Head of caudate nucleus (tissue), 42 donors: ENCODE measurements at regions not wholly inside any gene's neighbourhood (a gene's known extent, or its start where the extent isn't known, plus 50 kb on each side); places are given as distances from the start of the nearest gene placed in this dataset.
"Not testable (repeated sequence)": the region's sequence is repeated elsewhere in the genome, so short reads cannot be mapped to it uniquely, and the experiment has no call there.

Experiments
- DNase-seq, 42 donors: peaks; one replicate each; pipeline versions ENCODE4 v3.0.0 to v3.0.0-alpha.2; 2020 to 2021; ENCODE audit warnings: mixed read lengths in 7 of 42
- intact Hi-C: fragments of 100-400 bp; cut with DNase I; formaldehyde crosslinking; loops from one replicate; pipeline ENCODE4 v1.15.0; 2022

- intact Hi-C loops, DNase-seq: not testable (repeated sequence)
These were observed 106.0 kb upstream of the PABPC3 start for GRCh38 chr13:24989959-24990358.

- intact Hi-C loops, DNase-seq: not testable (repeated sequence)
These were observed 103.0 kb upstream of the PABPC3 start for GRCh38 chr13:24992946-24993345.

- DNase-seq, result peak in 38 of 42 donors; percentile 27 to 86 (median 68)
- intact Hi-C loops, result no loop called here
These were observed 100.6 kb upstream of the PABPC3 start for GRCh38 chr13:24995225-24995804.

GRCh38 chr13:24997367-24997967, 98.5 kb upstream of the PABPC3 start:
- peak in 14 of 42 donors; percentile 23 to 82 (median 50) for DNase-seq
- intact Hi-C loops, result no loop called here

GRCh38 chr13:24998433-24998832, 97.5 kb upstream of the PABPC3 start:
- DNase-seq, result no peak
- intact Hi-C loops, result no loop called here

GRCh38 chr13:25001476-25002206, 94.3 kb upstream of the PABPC3 start:
- intact Hi-C loops, result no loop called here
- no peak for DNase-seq

GRCh38 chr13:25002311-25002710, 93.6 kb upstream of the PABPC3 start:
- DNase-seq, intact Hi-C loops: not testable (repeated sequence)

GRCh38 chr13:25004489-25004888, 91.4 kb upstream of the PABPC3 start:
- intact Hi-C loops, DNase-seq: not testable (repeated sequence)

- peak in 35 of 42 donors; percentile 15 to 77 (median 58) for DNase-seq
- intact Hi-C loops, result not testable (repeated sequence)
These were observed 90.9 kb upstream of the PABPC3 start for GRCh38 chr13:25005050-25005497.

- intact Hi-C loops, result not testable (repeated sequence)
These were observed 88.5 kb upstream of the PABPC3 start for GRCh38 chr13:25007389-25007788.

GRCh38 chr13:25014398-25014973, 81.5 kb upstream of the PABPC3 start:
- DNase-seq, intact Hi-C loops: not testable (repeated sequence)

More at GRCh38 chr13:25007389-25007788, 88.5 kb upstream of the PABPC3 start:
- DNase-seq, result not testable (repeated sequence)

GRCh38 chr13:25017176-25017575, 78.8 kb upstream of the PABPC3 start:
- DNase-seq, intact Hi-C loops: not testable (repeated sequence)

GRCh38 chr13:25017808-25018728, 77.9 kb upstream of the PABPC3 start:
- peak; percentile 48 to 89 (median 75) for DNase-seq
- intact Hi-C loops, result not testable (repeated sequence)

- intact Hi-C loops, result no loop called here
- DNase-seq, result peak in 14 of 42 donors; percentile 5 to 50 (median 22)
These were observed 77.2 kb upstream of the PABPC3 start for GRCh38 chr13:25018729-25019115.

- intact Hi-C loops, DNase-seq: not testable (repeated sequence)
These were observed 76.2 kb upstream of the PABPC3 start for GRCh38 chr13:25019741-25020140.

- no peak for DNase-seq
- intact Hi-C loops, result no loop called here
These were observed 71.8 kb upstream of the PABPC3 start for GRCh38 chr13:25024175-25024574.

GRCh38 chr13:25032160-25032559, 63.8 kb upstream of the PABPC3 start:
- no peak for DNase-seq
- intact Hi-C loops, result no loop called here

GRCh38 chr13:25034173-25034572, 61.8 kb upstream of the PABPC3 start:
- intact Hi-C loops, result no loop called here
- no peak for DNase-seq
